ACHN (cell line): ENCODE measurements at regions not wholly inside any gene's neighbourhood (a gene's known extent, or its start where the extent isn't known, plus 50 kb on each side); places are given as distances from the start of the nearest gene placed in this dataset.

Source experiments
- DNase-seq: peaks from one replicate; pipeline ENCODE4 v3.0.0-alpha.2; 2015
- in situ Hi-C: cut with HindIII; loops from 2 replicates; pipeline ENCODE4 v1.10.0; 2017; ENCODE audit warnings: low sequenced_read_pairs, low pct_ligation_motif_present, low pct_unique_long_range_greater_than_20kb

GRCh38 chr1:82455342-82455741 is 654.6 kb downstream of the ADGRL2 start:
- DNase-seq = no peak
- in situ Hi-C loops = no loop called here

GRCh38 chr1:82454431-82454830 is 653.7 kb downstream of the ADGRL2 start:
- DNase-seq = no peak
- in situ Hi-C loops = no loop called here

- in situ Hi-C loops = no loop called here
- no peak for DNase-seq
Measured at GRCh38 chr1:82453511-82454185, 652.9 kb downstream of the ADGRL2 start.

GRCh38 chr1:82452096-82452495 is 651.4 kb downstream of the ADGRL2 start:
- in situ Hi-C loops = no loop called here
- no peak for DNase-seq

- in situ Hi-C loops = no loop called here
- no peak for DNase-seq
Measured at GRCh38 chr1:82451191-82451590, 650.5 kb downstream of the ADGRL2 start.

GRCh38 chr1:82449506-82450057 is 648.8 kb downstream of the ADGRL2 start:
- in situ Hi-C loops = no loop called here
- DNase-seq = no peak

- no peak for DNase-seq
- in situ Hi-C loops = no loop called here
Measured at GRCh38 chr1:82446955-82447354, 646.2 kb downstream of the ADGRL2 start.

- no peak for DNase-seq
- in situ Hi-C loops = no loop called here
Measured at GRCh38 chr1:82446236-82446635, 645.5 kb downstream of the ADGRL2 start.

GRCh38 chr1:82445827-82446226 is 645.1 kb downstream of the ADGRL2 start:
- in situ Hi-C loops = no loop called here
- no peak for DNase-seq

GRCh38 chr1:82445132-82445531 is 644.4 kb downstream of the ADGRL2 start:
- in situ Hi-C loops = no loop called here
- no peak for DNase-seq

GRCh38 chr1:82441402-82441801 is 640.7 kb downstream of the ADGRL2 start:
- DNase-seq = no peak
- in situ Hi-C loops = no loop called here

GRCh38 chr1:82423174-82423815 is 622.6 kb downstream of the ADGRL2 start:
- in situ Hi-C loops = no loop called here
- no peak for DNase-seq

- in situ Hi-C loops = no loop called here
- DNase-seq = no peak
Measured at GRCh38 chr1:82421782-82422181, 621.0 kb downstream of the ADGRL2 start.

GRCh38 chr1:82420584-82420983 is 619.9 kb downstream of the ADGRL2 start:
- DNase-seq = no peak
- in situ Hi-C loops = no loop called here

GRCh38 chr1:82411605-82412004 is 610.9 kb downstream of the ADGRL2 start:
- DNase-seq = no peak
- in situ Hi-C loops = no loop called here

- in situ Hi-C loops = no loop called here
- no peak for DNase-seq
Measured at GRCh38 chr1:82405333-82405732, 604.6 kb downstream of the ADGRL2 start.

- in situ Hi-C loops = no loop called here
- no peak for DNase-seq
Measured at GRCh38 chr1:82401116-82401515, 600.4 kb downstream of the ADGRL2 start.

GRCh38 chr1:82400521-82400920 is 599.8 kb downstream of the ADGRL2 start:
- in situ Hi-C loops = no loop called here
- no peak for DNase-seq

- no peak for DNase-seq
- in situ Hi-C loops = no loop called here
Measured at GRCh38 chr1:82399093-82399492, 598.4 kb downstream of the ADGRL2 start.

- no peak for DNase-seq
- in situ Hi-C loops = no loop called here
Measured at GRCh38 chr1:82398357-82398756, 597.6 kb downstream of the ADGRL2 start.
